ENCODE measurements at regions not wholly inside any gene's neighbourhood (a gene's known extent, or its start where the extent isn't known, plus 50 kb on each side); places are given as distances from the start of the nearest gene placed in this dataset.

DNA sequence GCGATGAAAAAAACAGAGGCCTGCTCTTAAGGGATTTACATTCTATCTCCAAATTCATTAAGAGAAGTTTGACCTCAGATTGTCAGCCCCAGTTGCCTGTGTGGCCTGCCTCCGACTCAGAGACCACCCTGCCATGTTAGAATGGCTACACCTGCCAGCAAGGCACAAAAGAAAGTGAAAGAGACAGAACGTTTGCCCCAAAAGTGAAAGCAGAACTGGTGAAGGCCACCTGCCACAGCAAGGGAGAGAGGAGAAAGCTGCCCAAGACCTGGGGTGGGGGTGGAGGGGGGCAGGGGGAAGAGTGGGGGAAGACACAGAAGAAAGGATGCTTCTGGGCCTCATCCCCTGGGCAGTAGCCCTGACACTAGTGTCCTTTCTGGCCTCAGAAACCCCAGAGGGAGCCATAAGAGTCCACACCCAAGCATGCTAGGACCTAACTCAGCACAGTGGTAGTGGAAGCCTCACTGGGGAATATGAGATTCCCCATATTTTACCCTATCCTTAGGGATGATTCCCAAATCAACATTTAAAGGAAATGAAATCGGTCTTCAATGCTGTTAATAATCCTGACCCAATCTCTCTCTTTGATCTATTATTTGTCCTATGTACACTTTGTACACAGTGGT is 389.7 kb downstream of the TXNL1 start:
- TF ChIP-seq, protein P1, sequence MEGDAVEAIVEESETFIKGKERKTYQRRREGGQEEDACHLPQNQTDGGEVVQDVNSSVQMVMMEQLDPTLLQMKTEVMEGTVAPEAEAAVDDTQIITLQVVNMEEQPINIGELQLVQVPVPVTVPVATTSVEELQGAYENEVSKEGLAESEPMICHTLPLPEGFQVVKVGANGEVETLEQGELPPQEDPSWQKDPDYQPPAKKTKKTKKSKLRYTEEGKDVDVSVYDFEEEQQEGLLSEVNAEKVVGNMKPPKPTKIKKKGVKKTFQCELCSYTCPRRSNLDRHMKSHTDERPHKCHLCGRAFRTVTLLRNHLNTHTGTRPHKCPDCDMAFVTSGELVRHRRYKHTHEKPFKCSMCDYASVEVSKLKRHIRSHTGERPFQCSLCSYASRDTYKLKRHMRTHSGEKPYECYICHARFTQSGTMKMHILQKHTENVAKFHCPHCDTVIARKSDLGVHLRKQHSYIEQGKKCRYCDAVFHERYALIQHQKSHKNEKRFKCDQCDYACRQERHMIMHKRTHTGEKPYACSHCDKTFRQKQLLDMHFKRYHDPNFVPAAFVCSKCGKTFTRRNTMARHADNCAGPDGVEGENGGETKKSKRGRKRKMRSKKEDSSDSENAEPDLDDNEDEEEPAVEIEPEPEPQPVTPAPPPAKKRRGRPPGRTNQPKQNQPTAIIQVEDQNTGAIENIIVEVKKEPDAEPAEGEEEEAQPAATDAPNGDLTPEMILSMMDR (IDR thresholded peaks at IDR 0.05; ENCODE audit: low read depth, low read length, poor library complexity, severe bottlenecking) = no peak
- no peak for TF ChIP-seq EZH2phosphoT487 (IDR thresholded peaks at IDR 0.05; ENCODE audit: borderline replicate concordance, low read length)
